Endothelial cell (in vitro differentiated cells): ENCODE measurements at regions not wholly inside any gene's neighbourhood (a gene's known extent, or its start where the extent isn't known, plus 50 kb on each side); places are given as distances from the start of the nearest gene placed in this dataset.

Source experiments
- DNase-seq: peaks from one replicate; pipeline ENCODE4 v3.0.0; 2021; ENCODE audit warnings: low spot score
- H3K27ac Mint-ChIP-seq: one replicate; pipeline ENCODE4 v1.8.0; 2021; ENCODE audit warnings: mixed read lengths, inconsistent platforms; ENCODE audit not compliant: unreplicated experiment
- H3K27me3 Mint-ChIP-seq: one replicate; pipeline ENCODE4 v1.8.0; 2021; ENCODE audit warnings: mild to moderate bottlenecking, moderate library complexity, mixed read lengths, inconsistent platforms; ENCODE audit not compliant: unreplicated experiment
- H3K36me3 Mint-ChIP-seq: one replicate; pipeline ENCODE4 v1.8.0; 2021; ENCODE audit warnings: mild to moderate bottlenecking, low read depth, mixed read lengths, inconsistent platforms; ENCODE audit not compliant: unreplicated experiment
- H3K4me1 Mint-ChIP-seq: one replicate; pipeline ENCODE4 v1.8.0; 2021; ENCODE audit warnings: mild to moderate bottlenecking, mixed read lengths, inconsistent platforms; ENCODE audit not compliant: unreplicated experiment
- H3K4me3 Mint-ChIP-seq: one replicate; pipeline ENCODE4 v1.8.0; 2021; ENCODE audit warnings: mild to moderate bottlenecking, mixed read lengths, inconsistent platforms; ENCODE audit not compliant: unreplicated experiment
- H3K9me3 Mint-ChIP-seq: one replicate; pipeline ENCODE4 v1.8.0; 2021; ENCODE audit warnings: mixed read lengths, inconsistent platforms; ENCODE audit not compliant: unreplicated experiment
- TF ChIP-seq, protein P1 (sequence below): fragments of 200-600 bp; sonication (generic); IDR thresholded peaks from one replicate; pipeline ENCODE4 v1.5.0; 2021; ENCODE audit warnings: antibody characterized with exemption; ENCODE audit not compliant: unreplicated experiment

DNA sequence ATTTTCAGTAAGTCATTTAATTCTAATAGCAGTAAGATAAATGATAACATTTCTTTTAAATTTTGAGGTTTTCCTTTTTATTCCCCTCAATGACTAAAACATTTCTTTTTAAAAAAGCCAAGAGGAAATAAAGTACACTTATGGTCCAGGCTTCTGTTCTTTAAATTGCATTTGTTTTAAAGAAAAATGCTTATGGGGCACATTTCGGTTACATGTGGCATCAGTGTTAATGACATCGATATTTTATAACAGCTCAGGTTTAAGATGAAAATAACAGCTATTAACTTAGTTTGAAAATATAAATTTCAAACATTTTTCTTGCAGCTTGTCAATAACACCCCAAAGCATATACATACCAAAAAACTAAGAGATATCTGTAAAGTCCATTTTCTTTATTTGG lies 1161.1 kb downstream of the PCDH18 start:
- Mint-ChIP-seq H3K27me3 (peaks cover 1% of the 10 kb centered on the region), H3K9me3 (no peaks in the 10 kb centered on the region), H3K4me3 (no peak overlapping the region), H3K27ac (no peak overlapping the region), H3K36me3 (no peaks in the 10 kb centered on the region), H3K4me1 (no peaks in the 10 kb centered on the region)
- TF ChIP-seq, protein P1, sequence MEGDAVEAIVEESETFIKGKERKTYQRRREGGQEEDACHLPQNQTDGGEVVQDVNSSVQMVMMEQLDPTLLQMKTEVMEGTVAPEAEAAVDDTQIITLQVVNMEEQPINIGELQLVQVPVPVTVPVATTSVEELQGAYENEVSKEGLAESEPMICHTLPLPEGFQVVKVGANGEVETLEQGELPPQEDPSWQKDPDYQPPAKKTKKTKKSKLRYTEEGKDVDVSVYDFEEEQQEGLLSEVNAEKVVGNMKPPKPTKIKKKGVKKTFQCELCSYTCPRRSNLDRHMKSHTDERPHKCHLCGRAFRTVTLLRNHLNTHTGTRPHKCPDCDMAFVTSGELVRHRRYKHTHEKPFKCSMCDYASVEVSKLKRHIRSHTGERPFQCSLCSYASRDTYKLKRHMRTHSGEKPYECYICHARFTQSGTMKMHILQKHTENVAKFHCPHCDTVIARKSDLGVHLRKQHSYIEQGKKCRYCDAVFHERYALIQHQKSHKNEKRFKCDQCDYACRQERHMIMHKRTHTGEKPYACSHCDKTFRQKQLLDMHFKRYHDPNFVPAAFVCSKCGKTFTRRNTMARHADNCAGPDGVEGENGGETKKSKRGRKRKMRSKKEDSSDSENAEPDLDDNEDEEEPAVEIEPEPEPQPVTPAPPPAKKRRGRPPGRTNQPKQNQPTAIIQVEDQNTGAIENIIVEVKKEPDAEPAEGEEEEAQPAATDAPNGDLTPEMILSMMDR: no peak
- no peak for DNase-seq

DNA sequence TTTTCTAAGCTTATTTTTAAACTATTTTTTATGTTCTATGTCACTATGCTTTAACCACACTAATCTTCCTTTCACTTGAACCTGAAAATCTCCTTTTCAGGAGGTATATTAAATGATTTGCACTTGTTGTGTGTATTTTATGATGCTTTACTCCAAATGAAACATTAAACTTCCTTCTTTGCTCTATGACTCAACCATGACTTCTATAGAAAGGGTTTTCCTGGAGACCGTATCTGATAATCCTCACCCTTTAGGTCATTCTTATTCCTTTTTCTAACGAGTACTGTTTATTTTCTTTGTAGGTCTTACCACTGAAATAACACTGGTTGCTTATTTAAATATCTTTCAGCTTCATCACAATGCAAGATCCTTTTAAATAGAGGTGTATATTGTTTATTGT lies 1163.2 kb downstream of the PCDH18 start:
- no peak for DNase-seq
- no peak overlapping the region for H3K4me3 Mint-ChIP-seq
- H3K36me3 Mint-ChIP-seq: no peaks in the 10 kb centered on the region
- H3K27me3 Mint-ChIP-seq: peaks cover 1% of the 10 kb centered on the region
- TF ChIP-seq, protein P1: no peak
- H3K4me1 Mint-ChIP-seq: no peaks in the 10 kb centered on the region
- no peaks in the 10 kb centered on the region for H3K9me3 Mint-ChIP-seq
- no peak overlapping the region for H3K27ac Mint-ChIP-seq

DNA sequence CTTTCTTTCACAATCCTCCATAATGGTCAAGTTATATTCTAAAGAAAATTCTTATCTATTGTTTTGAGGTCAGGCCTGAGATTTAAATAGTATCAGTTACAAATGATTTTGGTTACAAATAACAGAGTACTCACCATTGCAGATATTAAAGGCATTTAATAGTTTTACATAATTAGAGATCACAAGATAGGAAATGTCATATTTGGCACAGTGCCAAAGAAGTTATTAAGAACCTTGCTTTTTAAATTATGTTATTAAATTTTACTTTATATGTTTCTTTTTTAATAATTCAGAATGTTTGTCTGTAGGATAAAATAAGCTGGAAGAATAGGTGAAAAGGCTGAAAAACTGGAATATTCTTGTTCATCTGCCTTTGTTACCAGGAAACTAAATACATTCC lies 1174.7 kb downstream of the PCDH18 start:
- no peaks in the 10 kb centered on the region for H3K36me3 Mint-ChIP-seq
- no peak overlapping the region for H3K27ac Mint-ChIP-seq

DNA sequence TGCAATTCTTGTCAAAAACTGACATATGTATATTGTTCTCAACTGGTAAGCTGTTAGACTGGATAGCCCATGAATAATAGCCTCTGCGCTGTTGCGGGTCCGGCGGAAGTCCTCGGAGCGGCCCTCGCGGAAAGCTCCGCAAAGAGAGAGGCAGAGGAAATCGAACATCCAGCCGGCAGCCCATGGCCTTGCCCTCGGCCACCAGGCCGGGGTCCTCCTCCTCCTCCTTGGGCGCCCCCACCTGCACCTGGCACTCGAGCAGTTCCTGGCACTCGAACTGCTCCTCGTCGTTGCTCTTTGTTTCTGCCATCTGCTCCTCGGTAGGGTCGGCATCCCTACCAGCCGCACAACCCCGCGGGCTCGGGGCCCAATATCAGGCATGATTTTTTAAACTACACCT lies 1176.3 kb downstream of the PCDH18 start:
- Mint-ChIP-seq H3K4me1 (no peaks in the 10 kb centered on the region), H3K27ac (no peak overlapping the region), H3K36me3 (no peaks in the 10 kb centered on the region), H3K9me3 (no peaks in the 10 kb centered on the region), H3K4me3 (no peak overlapping the region), H3K27me3 (no peaks in the 10 kb centered on the region)
- no peak for DNase-seq
- TF ChIP-seq, protein P1: no peak

More for the DNA sequence above, 1174.7 kb downstream of the PCDH18 start:
- Mint-ChIP-seq H3K4me3 (no peak overlapping the region), H3K27me3 (no peaks in the 10 kb centered on the region), H3K4me1 (no peaks in the 10 kb centered on the region), H3K9me3 (no peaks in the 10 kb centered on the region)
- no peak for DNase-seq
- TF ChIP-seq, protein P1: no peak

DNA sequence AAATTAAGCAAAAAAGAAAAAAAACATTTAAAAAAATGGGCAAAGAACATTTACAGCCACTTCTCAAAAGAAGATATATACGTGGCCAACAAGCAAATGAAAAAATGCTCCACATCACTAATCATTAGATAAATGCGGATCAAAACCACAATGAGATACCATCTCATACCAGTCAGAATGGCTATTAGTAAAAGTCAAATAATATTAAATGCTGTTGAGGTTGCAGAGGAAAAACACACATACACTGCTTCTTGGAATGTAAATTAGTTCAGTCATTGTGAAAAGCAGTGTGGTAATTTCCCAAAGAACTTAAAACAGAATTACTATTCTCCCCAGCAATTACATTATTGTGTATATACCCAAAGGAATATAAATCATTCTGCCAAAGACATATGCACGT lies 1189.0 kb downstream of the PCDH18 start:
- Mint-ChIP-seq H3K27me3 (no peaks in the 10 kb centered on the region), H3K36me3 (no peaks in the 10 kb centered on the region), H3K4me3 (no peak overlapping the region), H3K4me1 (no peaks in the 10 kb centered on the region), H3K27ac (no peak overlapping the region), H3K9me3 (no peaks in the 10 kb centered on the region)
- DNase-seq: no peak
- TF ChIP-seq, protein P1: no peak
